ENCODE measurements at regions not wholly inside any gene's neighbourhood (a gene's known extent, or its start where the extent isn't known, plus 50 kb on each side); places are given as distances from the start of the nearest gene placed in this dataset.

DNA sequence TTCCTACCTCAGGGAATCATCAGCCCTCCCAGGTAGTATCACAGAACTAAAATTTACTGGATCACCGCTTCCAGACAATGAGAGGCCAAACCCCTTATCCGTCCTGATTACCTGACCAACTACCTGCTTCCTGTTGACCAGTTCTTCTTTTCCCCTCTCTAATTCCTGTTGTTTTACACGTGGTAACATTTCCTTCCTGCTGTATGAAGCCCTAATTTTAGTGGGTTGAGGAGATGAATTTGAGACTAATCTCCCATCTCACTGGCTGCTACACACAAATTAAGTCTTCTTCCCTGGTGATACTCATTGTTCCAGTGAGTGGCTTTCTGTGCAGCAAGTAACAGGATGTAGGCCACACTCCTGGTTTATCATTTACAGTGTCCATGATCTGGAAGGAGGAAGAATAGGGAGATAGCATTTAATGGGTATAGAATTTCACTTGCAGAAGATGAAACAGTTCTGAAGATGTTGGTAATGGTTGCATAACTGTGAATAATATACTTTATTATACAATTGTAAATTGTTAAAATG, 2112.9 kb downstream of the NCAM2 start:
- intact Hi-C loops (cut with micrococcal nuclease) = no loop called here
- no peaks in the 10 kb centered on the region for H3K27me3 ChIP-seq (ENCODE audit: insufficient read depth, low read length)
- H2AFZ ChIP-seq (ENCODE audit: low read depth, low read length, poor library complexity, severe bottlenecking) = no peak overlapping the region
- CTCF ChIA-PET = no interaction called here
- no peak overlapping the region for H3K27ac ChIP-seq (ENCODE audit: low read depth, low read length)
- no peaks in the 10 kb centered on the region for H3K4me1 ChIP-seq (ENCODE audit: control insufficient read depth in 1 of 2, insufficient read depth in 2 of 2, low read length in 2 of 2)
- RAD21 ChIA-PET (ENCODE audit: low non-redundant PET in 1 of 2, low total read pairs in 2 of 2, uncharacterized antibody in 2 of 2, unreplicated experiment in 2 of 2) = no interaction called here
- no peak overlapping the region for H3K4me3 ChIP-seq (replicated peaks in 1 of 2; ENCODE audit: low read depth in 1 of 2, low read length in 2 of 2)
- DNase-seq (ENCODE audit: low read depth, low spot score) = no peak
- H3K9ac ChIP-seq (ENCODE audit: low read length) = no peak overlapping the region
- no peak for ATAC-seq
- TF ChIP-seq, protein P1, sequence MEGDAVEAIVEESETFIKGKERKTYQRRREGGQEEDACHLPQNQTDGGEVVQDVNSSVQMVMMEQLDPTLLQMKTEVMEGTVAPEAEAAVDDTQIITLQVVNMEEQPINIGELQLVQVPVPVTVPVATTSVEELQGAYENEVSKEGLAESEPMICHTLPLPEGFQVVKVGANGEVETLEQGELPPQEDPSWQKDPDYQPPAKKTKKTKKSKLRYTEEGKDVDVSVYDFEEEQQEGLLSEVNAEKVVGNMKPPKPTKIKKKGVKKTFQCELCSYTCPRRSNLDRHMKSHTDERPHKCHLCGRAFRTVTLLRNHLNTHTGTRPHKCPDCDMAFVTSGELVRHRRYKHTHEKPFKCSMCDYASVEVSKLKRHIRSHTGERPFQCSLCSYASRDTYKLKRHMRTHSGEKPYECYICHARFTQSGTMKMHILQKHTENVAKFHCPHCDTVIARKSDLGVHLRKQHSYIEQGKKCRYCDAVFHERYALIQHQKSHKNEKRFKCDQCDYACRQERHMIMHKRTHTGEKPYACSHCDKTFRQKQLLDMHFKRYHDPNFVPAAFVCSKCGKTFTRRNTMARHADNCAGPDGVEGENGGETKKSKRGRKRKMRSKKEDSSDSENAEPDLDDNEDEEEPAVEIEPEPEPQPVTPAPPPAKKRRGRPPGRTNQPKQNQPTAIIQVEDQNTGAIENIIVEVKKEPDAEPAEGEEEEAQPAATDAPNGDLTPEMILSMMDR (IDR thresholded peaks at IDR 0.05 in 2 of 3, conservative IDR thresholded peaks at IDR 0.05 in 1 of 3; ENCODE audit: borderline replicate concordance in 1 of 3, insufficient read depth in 1 of 3, low read depth in 2 of 3, low read length in 2 of 3) = no peak
- TF ChIP-seq, protein P2, sequence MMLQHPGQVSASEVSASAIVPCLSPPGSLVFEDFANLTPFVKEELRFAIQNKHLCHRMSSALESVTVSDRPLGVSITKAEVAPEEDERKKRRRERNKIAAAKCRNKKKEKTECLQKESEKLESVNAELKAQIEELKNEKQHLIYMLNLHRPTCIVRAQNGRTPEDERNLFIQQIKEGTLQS (IDR thresholded peaks at IDR 0.05) = no peak
- TF ChIP-seq SIN3A (IDR thresholded peaks at IDR 0.05; ENCODE audit: low read depth) (no peak), ELF1 (IDR thresholded peaks at IDR 0.05; ENCODE audit: borderline replicate concordance, low read depth) (no peak), EZH2phosphoT487 (IDR thresholded peaks at IDR 0.05; ENCODE audit: borderline replicate concordance) (no peak), POLR2AphosphoS5 (IDR thresholded peaks at IDR 0.05; ENCODE audit: low read depth, low read length) (no peak), YY1 (IDR thresholded peaks at IDR 0.05; ENCODE audit: extremely low read depth, insufficient replicate concordance, low read depth, low read length) (no peak), RAD21 (IDR thresholded peaks at IDR 0.05; ENCODE audit: low read depth) (no peak)
- TF ChIP-seq, protein P3, sequence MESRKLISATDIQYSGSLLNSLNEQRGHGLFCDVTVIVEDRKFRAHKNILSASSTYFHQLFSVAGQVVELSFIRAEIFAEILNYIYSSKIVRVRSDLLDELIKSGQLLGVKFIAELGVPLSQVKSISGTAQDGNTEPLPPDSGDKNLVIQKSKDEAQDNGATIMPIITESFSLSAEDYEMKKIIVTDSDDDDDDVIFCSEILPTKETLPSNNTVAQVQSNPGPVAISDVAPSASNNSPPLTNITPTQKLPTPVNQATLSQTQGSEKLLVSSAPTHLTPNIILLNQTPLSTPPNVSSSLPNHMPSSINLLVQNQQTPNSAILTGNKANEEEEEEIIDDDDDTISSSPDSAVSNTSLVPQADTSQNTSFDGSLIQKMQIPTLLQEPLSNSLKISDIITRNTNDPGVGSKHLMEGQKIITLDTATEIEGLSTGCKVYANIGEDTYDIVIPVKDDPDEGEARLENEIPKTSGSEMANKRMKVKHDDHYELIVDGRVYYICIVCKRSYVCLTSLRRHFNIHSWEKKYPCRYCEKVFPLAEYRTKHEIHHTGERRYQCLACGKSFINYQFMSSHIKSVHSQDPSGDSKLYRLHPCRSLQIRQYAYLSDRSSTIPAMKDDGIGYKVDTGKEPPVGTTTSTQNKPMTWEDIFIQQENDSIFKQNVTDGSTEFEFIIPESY (IDR thresholded peaks at IDR 0.05; ENCODE audit: extremely low read depth, insufficient replicate concordance, low read length) = no peak
- no peaks in the 10 kb centered on the region for H4K20me1 ChIP-seq (ENCODE audit: insufficient read depth)
- POLR2A ChIA-PET = no interaction called here
- no peaks in the 10 kb centered on the region for H3K36me3 ChIP-seq (ENCODE audit: control insufficient read depth in 1 of 2, insufficient read depth in 2 of 2, low read length in 2 of 2)
- no peaks in the 10 kb centered on the region for H3K79me2 ChIP-seq (ENCODE audit: insufficient read depth, low read length)
- BruUV-seq (replicated peaks) = no TSS peak
- no peak overlapping the region for H3K4me2 ChIP-seq (ENCODE audit: low read length)
- no peaks in the 10 kb centered on the region for H3K9me2 ChIP-seq (ENCODE audit: insufficient read depth)
- H3K9me3 ChIP-seq (ENCODE audit: control insufficient read depth in 1 of 2, insufficient read depth in 1 of 2, low read depth in 1 of 2, low read length in 2 of 2) = peaks cover 11 to 20% of the 10 kb centered on the region in 2 experiments; a peak in 2 of 4 replicates

Measured in HCT116 (cell line).